Suprapubic skin (tissue), 4 donors: ENCODE measurements at regions not wholly inside any gene's neighbourhood (a gene's known extent, or its start where the extent isn't known, plus 50 kb on each side); places are given as distances from the start of the nearest gene placed in this dataset.

Experiments used
- DNase-seq, 2 donors: peaks; one replicate each; pipeline ENCODE4 v3.0.0-alpha.2; 2019; ENCODE audit warnings: low spot score in 2 of 2
- H3K27ac ChIP-seq: fragments of 200-600 bp; sonication (generic); one replicate; pipeline ENCODE4 v1.5.1; 2019
- H3K27me3 ChIP-seq: fragments of 200-600 bp; sonication (generic); one replicate; pipeline ENCODE4 v1.5.1; 2019
- H3K36me3 ChIP-seq: fragments of 200-600 bp; sonication (generic); one replicate; pipeline ENCODE4 v1.5.1; 2019
- H3K4me1 ChIP-seq: fragments of 200-600 bp; sonication (generic); one replicate; pipeline ENCODE4 v1.5.1; 2019
- H3K4me3 ChIP-seq: fragments of 200-600 bp; sonication (generic); one replicate; pipeline ENCODE4 v1.5.1; 2019; ENCODE audit warnings: mild to moderate bottlenecking
- H3K9me3 ChIP-seq: fragments of 200-600 bp; sonication (generic); one replicate; pipeline ENCODE4 v1.5.1; 2019
- EP300 ChIP-seq: sonication (generic); formaldehyde crosslinking; IDR thresholded peaks from one replicate; pipeline ENCODE4 v1.6.1; 2017; ENCODE audit warnings: antibody characterized with exemption
- POLR2A ChIP-seq, 2 donors: fragments of 450-650 bp; IDR thresholded peaks; one replicate each; pipeline ENCODE4 v1.6.1; 2017; ENCODE audit warnings: antibody characterized with exemption in 2 of 2, mild to moderate bottlenecking in 2 of 2, moderate library complexity in 2 of 2
- POLR2AphosphoS5 ChIP-seq, 3 donors: sonication (generic); formaldehyde crosslinking; IDR thresholded peaks; one replicate each; pipeline ENCODE4 v1.6.1; 2017; ENCODE audit warnings: antibody characterized with exemption in 3 of 3
- WGBS: methylation state at CpG from one replicate; pipeline ENCODE4 v1.1.5; 2018; 5-methylcytosine and 5-hydroxymethylcytosine counted together
- TF ChIP-seq, protein P1 (sequence below), 2 donors: fragments of 200-600 bp in 1 of 2; fragments of 450-650 bp in 1 of 2; sonication (generic) in 1 of 2; IDR thresholded peaks; one replicate each; pipeline ENCODE4 v1.5.1; 2016 to 2019; ENCODE audit warnings: antibody characterized with exemption in 2 of 2, mild to moderate bottlenecking in 1 of 2, moderate library complexity in 1 of 2

DNA sequence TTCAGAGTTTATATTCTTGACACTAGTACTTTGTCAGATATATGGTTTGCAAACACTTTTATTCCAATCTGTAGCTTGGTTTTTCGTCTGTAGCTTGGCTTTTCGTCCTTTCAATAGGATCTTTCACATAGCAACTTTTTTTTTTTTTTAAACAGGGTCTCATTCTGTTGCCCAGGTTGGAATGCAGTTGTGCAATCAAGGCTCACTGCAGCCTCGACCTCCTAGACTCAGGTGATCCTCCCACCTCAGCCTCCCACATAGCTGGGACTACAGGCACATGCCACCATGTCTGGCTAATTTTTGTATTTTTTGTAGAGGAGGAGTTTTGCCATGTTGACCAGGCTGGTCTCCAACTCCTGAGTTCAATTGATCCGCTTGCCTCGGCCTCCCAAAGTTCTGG, 460.4 kb upstream of the SOX5 start:
- Histone ChIP-seq H3K36me3 (no peaks in the 10 kb centered on the region), H3K27ac (no peak overlapping the region), H3K9me3 (no peaks in the 10 kb centered on the region), H3K27me3 (no peaks in the 10 kb centered on the region), H3K4me1 (no peaks in the 10 kb centered on the region), H3K4me3 (no peak overlapping the region)
- TF ChIP-seq, protein P1, sequence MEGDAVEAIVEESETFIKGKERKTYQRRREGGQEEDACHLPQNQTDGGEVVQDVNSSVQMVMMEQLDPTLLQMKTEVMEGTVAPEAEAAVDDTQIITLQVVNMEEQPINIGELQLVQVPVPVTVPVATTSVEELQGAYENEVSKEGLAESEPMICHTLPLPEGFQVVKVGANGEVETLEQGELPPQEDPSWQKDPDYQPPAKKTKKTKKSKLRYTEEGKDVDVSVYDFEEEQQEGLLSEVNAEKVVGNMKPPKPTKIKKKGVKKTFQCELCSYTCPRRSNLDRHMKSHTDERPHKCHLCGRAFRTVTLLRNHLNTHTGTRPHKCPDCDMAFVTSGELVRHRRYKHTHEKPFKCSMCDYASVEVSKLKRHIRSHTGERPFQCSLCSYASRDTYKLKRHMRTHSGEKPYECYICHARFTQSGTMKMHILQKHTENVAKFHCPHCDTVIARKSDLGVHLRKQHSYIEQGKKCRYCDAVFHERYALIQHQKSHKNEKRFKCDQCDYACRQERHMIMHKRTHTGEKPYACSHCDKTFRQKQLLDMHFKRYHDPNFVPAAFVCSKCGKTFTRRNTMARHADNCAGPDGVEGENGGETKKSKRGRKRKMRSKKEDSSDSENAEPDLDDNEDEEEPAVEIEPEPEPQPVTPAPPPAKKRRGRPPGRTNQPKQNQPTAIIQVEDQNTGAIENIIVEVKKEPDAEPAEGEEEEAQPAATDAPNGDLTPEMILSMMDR (IDR thresholded peaks at IDR 0.05) = no peak
- TF ChIP-seq EP300 = no peak
- no peak for TF ChIP-seq POLR2A (IDR thresholded peaks at IDR 0.05)
- no peak for TF ChIP-seq POLR2AphosphoS5 (IDR thresholded peaks at IDR 0.05)
- 88% methylated on average over 5 of the region's 5 CpGs for WGBS
- no peak for DNase-seq

DNA sequence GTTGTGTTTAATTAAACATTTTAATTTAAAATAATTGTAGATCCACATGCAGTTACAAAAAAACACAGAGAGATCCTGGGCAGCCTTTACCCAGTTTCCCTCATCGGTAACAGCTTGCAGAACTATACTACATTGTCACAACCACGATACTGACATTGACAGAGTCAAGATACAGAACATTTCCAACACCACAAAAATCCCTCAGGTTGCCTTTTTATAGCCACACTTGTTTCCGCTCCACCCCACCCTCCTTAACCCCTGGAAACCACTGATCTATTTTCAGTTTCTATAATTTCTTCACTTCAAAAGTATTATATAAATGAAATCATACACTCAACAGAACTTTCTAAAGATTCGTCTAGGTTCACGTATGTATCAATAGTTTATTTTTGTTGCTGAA, 458.8 kb upstream of the SOX5 start:
- no peaks in the 10 kb centered on the region for H3K27me3 ChIP-seq
- H3K9me3 ChIP-seq = no peaks in the 10 kb centered on the region
- H3K27ac ChIP-seq = no peak overlapping the region
- H3K4me3 ChIP-seq = no peak overlapping the region
- H3K4me1 ChIP-seq = no peaks in the 10 kb centered on the region
- TF ChIP-seq POLR2AphosphoS5 (IDR thresholded peaks at IDR 0.05) = no peak
- TF ChIP-seq EP300 = no peak
- no peak for TF ChIP-seq POLR2A (IDR thresholded peaks at IDR 0.05)
- TF ChIP-seq, protein P1 (IDR thresholded peaks at IDR 0.05) = no peak
- no peak for DNase-seq
- 75% methylated on average over 5 of the region's 5 CpGs for WGBS
- H3K36me3 ChIP-seq = no peaks in the 10 kb centered on the region

DNA sequence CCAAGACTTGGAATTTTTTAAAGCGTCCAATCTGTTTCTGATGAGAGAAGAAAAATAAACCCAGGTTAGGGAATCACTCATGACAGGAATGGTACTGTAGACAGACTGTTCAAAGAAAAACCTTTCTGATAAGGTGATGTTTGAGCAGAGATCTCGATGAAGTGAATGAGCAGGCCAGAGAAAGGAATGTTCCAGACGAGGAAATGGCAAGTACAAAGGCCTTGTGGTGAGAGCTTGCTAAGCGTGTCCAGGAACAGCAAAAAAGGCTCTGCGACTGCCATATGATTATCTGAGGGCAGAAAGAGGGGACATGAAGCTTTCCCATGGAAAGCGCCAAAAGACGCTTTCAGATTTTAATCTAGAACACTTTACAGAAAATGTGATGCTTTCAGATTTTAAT, 458.4 kb upstream of the SOX5 start:
- H3K9me3 ChIP-seq = no peaks in the 10 kb centered on the region
- no peaks in the 10 kb centered on the region for H3K27me3 ChIP-seq
- no peak for DNase-seq
- H3K4me1 ChIP-seq = no peaks in the 10 kb centered on the region
- H3K27ac ChIP-seq = no peak overlapping the region
- H3K36me3 ChIP-seq = no peaks in the 10 kb centered on the region
- no peak overlapping the region for H3K4me3 ChIP-seq
- TF ChIP-seq POLR2A (IDR thresholded peaks at IDR 0.05) (no peak), EP300 (no peak), POLR2AphosphoS5 (IDR thresholded peaks at IDR 0.05) (no peak)
- TF ChIP-seq, protein P1 (IDR thresholded peaks at IDR 0.05) = no peak
- WGBS = 79% methylated on average over 7 of the region's 7 CpGs

DNA sequence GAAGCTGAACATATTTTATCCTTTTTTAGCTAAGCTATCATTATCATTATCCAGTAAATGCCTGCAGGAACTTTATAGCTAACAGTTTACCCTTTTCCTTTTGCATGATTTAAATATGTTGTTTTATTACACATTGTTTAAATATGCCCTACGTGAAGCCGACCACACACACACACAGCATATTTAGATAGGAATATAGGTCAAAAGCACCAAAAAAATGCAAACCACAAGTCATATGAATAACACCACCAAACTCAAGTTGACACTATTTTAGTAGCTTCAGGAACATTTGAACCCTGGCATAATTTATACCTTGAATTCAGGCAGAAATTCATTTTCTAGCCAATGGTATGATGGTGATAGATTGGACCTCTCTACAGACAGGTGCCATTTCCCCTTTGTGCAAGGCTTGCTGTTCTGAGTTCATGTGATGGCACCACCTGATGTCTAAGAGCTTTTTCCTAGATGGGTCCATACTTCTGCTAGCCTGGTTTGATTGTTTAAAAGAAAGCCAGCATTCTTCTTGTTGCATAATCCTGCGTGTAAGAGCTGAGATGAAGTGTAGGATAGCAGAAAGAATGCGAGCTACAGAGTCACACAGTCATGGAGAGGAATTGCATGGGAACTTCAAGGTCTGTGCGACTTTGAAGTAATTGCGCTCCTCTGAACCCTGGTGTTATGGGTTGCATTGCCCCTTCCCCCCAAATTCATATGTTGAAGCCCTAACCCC, 454.8 kb upstream of the SOX5 start:
- no peaks in the 10 kb centered on the region for H3K27me3 ChIP-seq
- no peaks in the 10 kb centered on the region for H3K4me1 ChIP-seq
- H3K9me3 ChIP-seq = no peaks in the 10 kb centered on the region
- H3K27ac ChIP-seq = no peak overlapping the region
- no peak overlapping the region for H3K4me3 ChIP-seq
- no peak for DNase-seq
- TF ChIP-seq, protein P1 (IDR thresholded peaks at IDR 0.05) = no peak
- TF ChIP-seq POLR2A (IDR thresholded peaks at IDR 0.05) = no peak
- TF ChIP-seq POLR2AphosphoS5 (IDR thresholded peaks at IDR 0.05) = no peak
- no peak for TF ChIP-seq EP300
- H3K36me3 ChIP-seq = no peaks in the 10 kb centered on the region
- 88% methylated on average over 6 of the region's 6 CpGs for WGBS

DNA sequence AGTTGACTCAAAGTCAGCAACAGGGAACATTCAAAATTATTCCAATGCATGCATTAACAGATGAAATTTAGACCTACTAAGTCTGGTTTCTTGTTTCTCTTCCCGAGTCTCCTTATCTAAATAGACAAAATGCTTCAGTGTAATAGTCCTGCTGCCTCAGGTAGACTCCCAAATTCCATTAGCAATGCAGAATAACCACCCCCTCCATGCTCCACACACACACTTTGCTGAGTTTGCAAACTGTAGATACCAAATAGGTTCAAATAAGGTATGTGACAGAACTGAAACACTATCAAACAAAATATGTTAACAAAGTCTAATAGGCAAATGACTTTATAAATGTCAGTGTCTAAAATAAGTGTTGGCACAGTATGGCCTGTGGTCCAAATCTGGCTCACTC, 451.1 kb upstream of the SOX5 start:
- no peak overlapping the region for H3K27ac ChIP-seq
- H3K9me3 ChIP-seq = no peaks in the 10 kb centered on the region
- no peak for DNase-seq
- WGBS = 84% methylated on average over 1 of the region's 1 CpG
- no peaks in the 10 kb centered on the region for H3K27me3 ChIP-seq
- H3K4me3 ChIP-seq = no peak overlapping the region
- no peaks in the 10 kb centered on the region for H3K36me3 ChIP-seq
- no peaks in the 10 kb centered on the region for H3K4me1 ChIP-seq
- TF ChIP-seq POLR2A (IDR thresholded peaks at IDR 0.05) (no peak), POLR2AphosphoS5 (IDR thresholded peaks at IDR 0.05) (no peak), EP300 (no peak)
- TF ChIP-seq, protein P1 (IDR thresholded peaks at IDR 0.05) = no peak
